ENCODE measurements at regions not wholly inside any gene's neighbourhood (a gene's known extent, or its start where the extent isn't known, plus 50 kb on each side); places are given as distances from the start of the nearest gene placed in this dataset.

DNA sequence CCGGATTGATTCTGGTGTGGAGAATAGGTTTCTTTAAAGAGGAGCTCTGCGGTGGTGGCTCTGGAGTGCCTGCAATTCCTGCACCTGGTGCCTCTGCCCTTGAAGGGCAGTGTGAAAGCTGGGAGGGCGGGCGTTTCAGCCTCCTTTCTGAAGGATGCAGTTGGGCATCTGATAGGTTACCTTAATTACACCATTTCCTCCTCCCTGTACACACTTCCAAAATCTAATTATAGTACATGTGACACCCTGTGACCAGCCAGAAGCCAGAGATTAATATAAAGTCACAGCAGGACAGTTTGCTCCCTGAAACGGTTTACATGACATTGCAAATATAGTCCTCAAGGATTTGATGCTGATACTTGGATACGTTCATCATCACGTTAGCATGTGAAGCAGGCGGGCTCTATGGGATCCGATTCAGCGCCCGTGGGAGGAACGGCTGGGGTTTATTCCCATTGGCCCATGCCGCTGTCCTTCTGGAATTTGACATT lies 548.2 kb downstream of the QKI start:
- peak; percentile 58 for DNase-seq

DNA sequence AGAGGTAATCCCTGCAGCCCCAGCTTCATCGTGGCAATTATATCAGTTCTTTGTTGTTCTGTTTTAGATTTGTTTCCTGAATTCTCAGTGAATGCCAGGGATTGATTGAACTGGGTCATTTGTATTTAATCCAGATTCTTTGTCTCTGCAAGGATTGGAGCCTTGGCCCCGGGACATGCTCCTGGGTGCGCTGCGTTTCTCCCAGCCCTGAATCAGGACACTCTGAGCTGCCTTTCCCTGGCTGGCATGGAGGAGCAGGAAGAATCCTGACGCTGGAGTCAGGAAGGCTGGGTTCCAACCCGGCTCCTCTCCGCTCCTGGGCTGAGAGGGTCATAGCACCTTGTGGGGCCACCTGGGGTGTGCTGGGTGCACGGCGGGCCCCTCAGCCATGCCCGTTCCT lies 545.6 kb downstream of the QKI start:
- no peak for DNase-seq

DNA sequence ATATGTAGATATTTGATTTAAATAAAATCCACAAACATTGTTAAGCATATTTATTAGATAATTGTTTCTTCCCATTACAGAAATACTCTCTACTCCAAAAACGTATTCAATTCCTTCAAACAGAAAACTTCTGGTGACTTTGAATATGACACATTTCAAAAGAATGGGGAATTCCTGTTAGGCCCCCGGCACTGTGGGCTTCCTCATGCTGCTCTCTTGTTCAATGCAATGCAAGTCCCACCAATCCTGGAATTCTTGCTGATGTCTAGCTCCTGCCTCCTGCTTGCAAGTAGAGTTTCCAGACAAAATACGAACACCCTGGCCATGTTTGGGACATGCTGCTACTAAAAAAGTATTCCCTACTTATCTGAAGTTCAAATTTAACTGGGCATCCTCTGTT lies 544.1 kb downstream of the QKI start:
- DNase-seq = no peak

DNA sequence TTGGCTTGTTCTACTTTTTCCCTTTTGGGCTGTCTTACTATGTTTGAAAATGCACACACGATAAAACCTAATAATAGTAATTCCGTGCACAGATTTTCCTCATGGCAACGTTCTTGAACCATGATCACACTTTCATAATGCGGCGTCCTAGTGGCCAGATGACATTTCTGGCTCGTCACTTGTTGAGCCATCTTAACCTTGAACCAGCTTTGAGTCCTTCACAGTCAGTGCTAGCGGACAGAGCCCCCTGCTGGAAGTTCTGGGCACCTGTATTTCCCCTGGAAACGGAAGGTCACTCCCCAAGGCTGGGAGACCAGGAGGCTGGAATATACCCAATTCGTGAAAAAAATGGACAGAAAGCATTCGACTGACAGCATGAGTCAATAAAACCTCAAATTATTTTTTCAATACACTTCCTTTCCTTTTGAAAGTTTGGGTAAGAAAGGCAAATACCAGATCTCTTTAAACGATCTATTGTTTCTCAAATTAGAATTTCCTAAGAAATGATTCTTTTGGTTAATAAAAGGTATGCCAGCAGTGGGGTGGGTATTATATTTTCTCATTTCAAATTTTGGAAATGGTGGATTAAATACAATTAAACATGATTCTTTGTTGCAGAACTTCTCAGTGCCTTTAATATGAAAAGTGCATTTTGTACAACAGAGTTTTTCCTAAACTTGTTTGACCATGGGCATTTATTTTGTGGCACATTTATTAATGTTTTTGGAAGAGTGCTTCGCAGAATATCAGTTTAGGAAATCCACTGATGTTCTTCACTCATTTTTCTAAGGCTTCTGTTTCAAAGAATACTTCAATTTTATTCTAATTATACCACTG lies 542.3 kb downstream of the QKI start:
- DNase-seq = peak; percentile 26

DNA sequence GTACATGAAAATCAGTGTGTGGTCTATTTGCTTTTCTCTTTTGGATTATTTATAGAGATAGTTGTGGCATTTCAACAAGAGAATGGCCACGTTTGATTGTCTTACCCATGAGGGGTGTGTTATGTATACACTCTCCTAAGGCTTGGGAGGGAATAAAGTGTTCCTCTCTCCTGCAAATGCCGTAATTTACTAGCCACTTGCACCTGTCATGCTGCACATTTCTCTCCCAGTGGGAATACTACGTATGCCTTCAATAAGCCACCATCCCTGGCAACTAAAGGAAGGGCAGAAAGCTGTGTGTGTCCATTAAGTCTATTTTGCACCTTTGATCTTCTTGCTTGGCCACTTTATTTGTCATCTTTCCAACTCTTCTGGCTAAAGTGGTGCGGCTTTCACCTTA lies 541.2 kb downstream of the QKI start:
- peak; percentile 80 for DNase-seq

DNA sequence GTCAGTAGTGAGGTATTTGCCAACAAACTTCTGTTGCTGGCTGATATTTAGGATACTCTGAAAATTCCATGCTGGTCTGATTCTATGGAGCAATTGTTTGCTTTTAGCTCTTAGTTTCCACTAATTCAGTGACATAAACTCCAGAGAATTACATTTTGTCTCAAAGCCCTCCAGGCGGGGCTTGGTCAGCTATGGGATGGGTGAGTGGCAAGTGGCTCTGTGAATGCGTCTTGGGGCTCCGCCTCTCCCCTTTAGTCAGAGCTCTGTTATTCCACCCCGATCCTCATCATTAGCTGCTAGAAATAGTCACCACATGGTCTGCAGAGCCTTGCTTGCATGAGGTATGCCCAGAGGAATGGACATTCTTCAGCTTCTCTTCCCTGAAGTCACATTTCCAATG lies 540.6 kb downstream of the QKI start:
- no peak for DNase-seq

DNA sequence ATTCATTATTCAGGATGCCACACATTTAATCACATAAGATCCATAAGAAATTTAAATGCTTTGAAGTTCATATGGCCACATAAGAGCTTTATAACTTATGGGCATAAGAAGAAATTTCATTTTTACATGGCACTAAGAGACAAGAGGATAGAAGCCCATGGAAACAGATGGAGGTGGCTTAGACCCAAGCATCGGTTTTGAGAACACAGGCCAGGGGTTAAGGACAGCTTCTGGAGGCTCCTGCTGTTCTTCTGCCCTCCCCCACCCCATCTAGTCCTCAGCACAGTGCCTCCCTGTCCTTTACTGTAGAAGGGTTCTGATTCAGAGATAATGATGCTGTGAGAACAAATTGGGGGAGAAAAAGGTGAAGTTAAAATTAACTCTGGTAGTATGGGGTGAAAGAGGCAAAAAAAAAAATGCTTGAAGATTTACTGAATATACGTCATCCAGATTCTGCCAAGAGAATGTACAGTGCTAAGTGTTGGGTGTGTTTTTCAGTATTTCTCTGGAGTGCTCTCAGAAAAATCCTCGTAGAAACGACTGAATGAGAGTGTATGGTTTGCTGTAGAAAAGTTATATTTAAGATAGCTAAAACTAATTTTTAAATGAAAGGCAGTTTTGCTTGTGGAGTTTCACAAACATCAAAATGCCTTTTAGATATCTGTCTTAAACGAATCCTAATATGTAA lies 539.7 kb downstream of the QKI start:
- no peak for DNase-seq

DNA sequence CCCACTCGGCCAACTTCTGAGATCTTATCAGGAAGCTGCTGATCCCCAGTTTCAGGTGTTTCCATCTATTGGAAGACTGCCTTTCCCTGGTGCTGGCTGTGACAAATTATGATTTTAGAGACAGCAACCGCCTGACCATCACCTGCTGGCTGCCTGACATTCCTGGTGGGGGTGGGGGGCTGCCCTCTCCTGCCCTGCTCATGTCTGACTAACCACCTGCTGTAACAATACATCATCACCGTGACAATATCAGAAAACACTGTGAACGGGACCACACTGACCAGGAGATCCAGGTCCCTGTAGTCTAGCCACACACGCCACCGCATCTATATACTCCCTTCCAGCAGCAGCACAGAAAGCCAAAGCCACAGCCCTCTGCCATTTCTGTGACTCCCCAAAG lies 537.5 kb downstream of the QKI start:
- no peak for DNase-seq

DNA sequence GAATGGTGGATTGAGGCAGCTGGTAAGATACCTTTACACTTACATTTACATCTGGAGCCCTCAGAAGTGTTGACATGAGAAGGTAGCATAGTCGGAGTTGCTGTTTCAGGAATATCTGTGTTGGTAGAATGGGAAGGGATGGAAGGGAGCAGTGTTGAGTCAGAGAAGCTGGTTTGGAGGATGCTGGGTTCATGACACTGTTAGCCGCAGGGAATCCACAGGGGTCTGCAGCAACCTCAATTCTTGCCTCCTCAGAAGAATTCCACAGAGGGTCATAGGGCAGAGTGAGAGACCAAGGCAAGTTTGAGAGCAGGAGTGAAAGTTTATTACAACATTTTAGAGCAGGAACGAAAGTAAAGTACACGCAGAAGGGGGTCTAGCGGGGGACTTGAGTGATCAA lies 536.8 kb downstream of the QKI start:
- no peak for DNase-seq

DNA sequence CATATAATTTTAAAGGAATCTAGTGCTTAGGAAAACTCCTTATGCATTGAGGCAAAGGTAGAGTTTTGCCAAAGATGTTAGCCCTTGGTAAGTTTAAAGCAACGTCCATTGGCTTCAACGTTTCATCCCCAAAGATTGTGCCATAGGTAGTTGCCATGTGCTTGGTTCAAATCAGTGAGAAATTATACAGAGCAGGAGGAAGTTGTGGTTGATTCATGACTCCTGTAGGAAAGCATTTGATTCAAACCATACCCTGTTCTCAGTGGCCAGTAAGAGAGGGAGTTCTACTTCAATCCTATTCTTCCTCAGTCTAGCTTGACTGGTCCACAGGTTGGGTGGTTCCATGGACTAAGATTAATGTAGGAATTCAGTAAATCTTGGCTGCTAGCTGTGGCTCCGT lies 535.6 kb downstream of the QKI start:
- no peak for DNase-seq

DNA sequence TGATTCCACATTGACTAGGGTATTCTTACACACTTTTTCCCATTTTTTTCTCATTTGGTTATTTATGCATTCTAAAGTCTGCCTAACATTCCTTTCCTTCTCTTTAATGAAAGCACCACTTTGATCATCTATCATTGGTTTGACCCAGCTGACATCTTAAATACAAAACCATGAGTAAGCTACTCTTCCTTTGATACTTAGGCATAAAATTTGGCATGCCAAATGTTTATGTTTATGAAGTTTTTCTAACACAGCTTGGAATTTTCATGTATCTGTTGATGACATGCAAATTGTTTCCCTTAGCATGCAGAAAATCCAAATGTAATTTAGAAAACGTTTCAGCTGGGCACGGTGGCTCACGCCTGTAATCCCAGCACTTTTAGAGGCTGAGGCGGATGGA lies 534.9 kb downstream of the QKI start:
- DNase-seq = no peak

DNA sequence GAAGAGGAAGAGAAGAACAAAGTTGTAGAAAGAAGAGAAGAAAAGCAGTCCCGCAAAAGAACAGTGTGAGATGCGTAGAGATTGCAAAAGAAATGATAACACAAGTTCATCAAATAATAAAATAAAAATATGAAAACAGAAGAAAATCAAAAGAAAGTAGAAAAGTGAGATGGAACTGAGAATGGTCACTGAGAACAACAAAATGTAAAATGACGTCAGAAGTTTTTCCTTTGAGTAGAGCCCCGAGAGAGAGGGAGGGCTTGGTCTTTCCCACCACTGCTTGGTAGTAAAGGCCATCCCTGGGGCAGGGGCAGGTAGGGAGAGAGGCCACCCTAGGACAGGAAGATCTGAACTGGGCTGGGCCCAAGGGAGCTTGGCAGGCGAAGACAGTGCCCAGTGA lies 533.7 kb downstream of the QKI start:
- no peak for DNase-seq

DNA sequence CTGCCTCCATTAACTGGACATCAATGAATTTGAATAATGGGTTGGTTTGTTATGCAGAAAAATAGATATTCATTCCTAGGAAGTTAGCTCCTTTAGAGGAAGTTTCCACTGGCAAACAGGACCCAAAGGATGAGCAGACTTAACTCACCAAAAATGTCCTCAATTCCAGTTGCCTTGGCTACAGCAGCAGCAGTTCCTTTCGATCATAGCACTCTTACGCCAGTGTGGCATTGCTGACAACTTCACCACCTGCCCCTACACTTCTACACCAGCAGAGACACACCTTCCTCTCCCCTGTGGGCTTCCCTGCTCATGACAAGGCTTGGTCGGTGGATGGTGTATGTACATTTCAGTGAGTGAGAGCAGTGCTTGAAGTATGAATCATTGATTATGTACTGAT lies 532.8 kb downstream of the QKI start:
- DNase-seq = no peak

DNA sequence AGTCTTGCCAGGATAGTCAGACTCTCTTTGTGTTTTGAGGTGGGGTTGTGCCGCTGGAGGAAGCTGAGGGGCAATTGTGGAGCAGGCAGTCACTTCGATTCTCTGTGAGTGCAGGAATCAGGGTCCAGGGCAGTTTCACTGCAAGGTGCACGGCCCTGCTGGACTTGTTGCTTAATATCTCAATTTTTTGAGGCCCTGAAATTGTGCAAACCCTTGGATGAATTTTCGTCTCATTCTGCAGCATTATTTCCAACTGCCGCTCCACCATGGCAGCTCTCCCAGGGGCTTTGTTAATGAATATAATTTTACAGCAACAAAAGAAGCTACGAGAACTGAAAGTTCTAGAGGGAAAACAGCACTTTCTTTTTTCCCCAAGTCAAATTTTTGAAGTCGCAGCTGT lies 531.9 kb downstream of the QKI start:
- DNase-seq = no peak

DNA sequence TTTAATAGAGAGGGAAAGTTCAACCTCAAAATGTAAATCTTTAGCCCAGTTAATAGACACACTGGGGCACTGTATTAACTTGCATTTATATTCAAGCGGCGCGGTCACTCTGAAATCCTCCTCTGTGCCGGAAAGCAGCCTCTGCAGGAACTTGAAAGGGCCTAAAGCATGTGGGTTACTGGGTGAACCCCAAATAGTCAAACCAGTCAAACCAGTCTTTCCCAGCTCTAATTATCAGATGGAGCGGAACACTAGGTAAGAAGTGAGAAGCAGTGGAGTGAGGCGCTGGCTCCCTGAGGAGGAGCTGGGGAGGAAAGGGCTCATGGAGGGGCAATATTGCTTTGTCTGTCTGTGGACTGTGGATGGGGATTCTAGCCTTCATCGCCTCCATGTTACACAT lies 531.3 kb downstream of the QKI start:
- no peak for DNase-seq

DNA sequence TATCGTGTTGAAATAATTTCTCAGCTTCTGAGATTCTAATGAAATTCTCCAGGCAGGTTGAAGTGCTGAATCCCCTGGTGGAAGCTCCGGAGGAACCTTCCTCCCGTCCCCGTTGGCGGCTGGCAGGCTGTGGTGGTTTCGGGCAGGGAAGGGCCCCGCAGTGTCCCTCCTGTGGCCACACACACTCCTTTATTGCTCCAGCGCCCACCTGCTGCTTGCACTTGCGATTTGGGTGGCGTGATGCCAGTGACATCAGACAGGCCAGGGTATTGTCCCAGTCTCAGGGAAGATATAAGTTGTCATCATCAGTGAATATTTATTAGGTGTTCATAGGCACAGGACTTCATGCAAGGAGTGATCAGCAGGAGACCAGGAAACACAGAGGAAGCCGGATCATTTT lies 530.4 kb downstream of the QKI start:
- DNase-seq = no peak

DNA sequence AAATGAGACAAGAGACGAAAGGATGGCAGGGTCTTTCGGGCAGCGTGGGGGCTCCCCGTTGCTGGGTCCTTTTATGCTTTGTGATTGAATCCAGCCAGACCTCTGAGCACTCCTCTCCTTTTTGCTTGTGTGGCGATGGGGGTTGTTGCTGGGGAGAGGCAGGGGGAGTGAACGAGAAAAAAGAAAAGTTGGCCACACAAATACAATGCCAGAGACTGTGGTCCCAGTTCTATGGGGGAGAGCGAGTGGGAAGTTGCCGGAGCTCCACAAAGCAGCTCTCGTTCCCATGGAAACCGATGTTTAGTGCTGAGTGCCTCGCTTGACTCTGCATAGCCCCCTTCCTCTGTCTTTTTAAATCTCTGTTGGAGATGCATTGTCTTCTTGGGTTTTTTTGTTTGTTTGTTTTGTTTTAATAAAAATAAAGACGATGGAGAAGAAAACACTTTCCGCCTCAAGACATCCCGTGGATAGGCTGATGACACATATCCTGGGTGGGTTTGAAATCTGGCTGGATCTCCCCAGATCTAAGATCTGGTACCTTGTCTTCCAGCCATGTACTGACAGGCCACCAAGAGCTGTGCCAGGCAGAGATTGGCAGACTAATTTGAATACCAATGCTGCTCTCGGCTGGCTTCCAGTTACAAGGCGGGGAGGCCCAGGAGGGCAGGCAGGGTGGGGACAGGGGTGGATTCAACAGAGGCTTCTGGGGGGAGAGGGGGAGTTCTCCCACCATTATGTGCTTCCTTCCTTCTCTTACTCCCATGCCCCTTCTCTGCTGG lies 529.3 kb downstream of the QKI start:
- no peak for DNase-seq

DNA sequence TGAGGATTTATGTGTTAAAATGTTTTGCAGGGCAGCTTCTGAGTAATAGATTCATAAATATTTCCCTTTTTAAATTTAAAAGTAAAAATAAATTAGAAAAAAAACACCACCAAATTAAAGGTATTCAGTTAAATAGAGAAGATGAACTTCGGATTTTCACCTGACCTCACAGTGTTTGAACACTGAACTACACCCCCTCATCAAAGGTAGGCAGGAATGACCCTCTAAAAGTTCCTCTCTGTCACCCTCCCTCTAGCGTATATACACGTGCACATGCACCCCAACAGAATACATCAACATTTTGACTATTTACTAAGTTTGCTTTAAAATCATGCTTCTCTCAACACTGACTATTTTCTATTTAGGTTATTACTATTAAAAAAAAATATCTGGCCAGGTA lies 528.3 kb downstream of the QKI start:
- DNase-seq = no peak

DNA sequence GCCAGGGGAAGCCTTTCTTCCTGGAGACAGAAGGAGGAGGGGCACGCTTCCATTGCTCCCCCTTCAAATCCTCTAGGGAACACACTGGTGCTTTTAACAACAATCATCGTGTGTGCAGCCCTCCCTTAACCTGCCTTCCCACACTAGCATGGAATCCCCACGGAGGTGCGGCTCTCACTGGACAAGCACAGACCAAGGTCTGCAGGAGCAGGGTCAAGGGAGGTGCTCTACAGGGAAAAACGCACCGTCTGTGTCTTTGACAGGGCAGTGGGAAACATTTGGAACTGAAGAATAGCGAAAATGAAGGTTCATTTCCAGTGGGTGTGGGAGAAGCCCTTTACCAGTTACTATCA lies 527.1 kb downstream of the QKI start:
- DNase-seq = no peak

DNA sequence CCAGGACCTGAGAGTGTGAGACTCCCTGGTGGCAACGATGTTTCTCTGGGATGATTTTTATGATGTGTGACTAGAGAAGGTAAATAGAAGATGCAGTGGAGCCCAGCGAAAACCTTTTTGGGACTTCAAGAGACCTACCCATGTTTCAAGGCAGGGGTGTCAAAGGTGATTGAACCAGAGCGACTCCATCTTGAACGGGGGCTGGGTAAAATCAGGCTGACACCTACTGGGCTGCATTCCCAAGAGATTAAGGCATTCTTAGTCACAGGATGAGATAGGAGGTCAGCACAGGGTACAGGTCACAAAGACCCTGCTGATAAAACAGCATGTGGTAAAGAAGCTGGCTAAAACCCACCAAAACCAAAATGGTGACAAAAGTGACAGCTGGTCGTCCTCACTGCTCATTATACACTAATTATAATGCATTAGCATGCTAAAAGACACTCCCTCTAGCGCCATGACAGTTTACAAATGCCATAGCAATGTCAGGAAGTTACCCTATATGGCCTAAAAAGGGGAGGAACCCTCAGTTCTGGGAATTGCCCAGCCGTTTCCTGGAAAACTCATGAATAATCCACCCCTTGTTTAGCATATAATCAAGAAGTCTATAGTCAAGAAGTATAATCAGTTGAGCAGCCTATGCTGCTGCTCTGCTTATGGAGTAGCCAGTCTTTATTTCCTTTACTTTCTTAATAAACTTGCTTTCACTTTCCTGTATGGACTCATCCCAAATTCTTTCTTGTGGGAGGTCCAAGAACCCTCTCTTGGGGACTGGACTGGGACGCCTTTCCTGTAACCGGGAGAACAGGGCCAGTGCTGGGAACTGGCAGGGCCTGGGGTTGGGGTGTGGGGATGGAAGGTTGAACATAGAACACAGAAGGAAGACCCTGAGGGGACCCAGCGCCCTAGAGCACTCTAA lies 526.4 kb downstream of the QKI start:
- no peak for DNase-seq

DNA sequence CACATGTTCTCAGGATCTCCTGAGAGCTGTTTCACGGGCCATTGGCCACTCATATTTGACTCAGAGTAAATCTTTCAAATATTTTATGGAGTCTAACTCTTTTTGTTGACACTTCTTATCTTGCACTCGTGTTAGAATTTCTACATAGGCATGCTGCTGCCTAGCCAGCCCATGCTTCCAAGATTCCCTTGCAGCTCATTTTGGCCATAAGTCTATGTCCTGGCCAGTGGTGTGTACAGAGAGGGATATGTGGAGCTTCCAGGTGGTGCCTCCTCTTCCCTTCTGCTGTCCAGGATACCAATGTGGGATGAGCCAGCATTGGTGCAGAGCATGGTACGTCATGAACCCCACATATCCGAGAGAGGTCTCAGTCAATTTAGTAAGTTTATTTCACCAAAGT lies 522.6 kb downstream of the QKI start:
- DNase-seq = no peak

DNA sequence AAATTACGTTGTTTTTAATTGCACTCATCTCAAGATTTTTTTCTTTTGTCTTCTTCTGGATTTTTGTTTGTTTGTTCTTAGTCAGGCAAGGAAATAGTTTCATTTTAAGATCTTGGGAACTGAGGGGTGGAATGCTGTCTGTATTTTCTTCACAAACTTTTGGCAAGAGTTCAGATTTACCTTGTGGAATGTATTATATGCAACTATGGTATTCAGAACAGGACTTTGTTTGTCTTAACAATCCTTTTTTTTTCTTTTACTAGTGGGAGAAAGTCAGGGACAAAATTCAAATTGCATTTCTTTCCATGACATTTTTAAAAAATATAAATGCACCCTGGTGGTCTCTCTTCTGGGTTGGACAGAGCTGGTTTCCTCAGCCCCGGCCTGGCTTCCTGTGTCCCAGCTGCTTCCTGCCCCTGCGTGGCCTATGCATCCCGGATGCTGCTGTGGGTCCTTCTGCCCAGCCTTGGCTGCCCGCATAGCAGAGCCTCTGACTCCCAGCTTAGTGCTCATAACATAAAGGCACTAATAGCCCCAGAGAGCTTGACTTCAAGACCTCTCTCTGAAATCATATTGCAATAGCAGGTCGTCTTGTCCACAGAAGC lies 520.7 kb downstream of the QKI start:
- no peak for DNase-seq
